SK-N-SH (cell line): ENCODE measurements at regions not wholly inside any gene's neighbourhood (a gene's known extent, or its start where the extent isn't known, plus 50 kb on each side); places are given as distances from the start of the nearest gene placed in this dataset.

Experiments
- CTCF ChIA-PET: fragments of 300-600, 350-600 bp; formaldehyde crosslinking; extraction: SDS; loops from one replicate; lab custom pipeline; 2021; lab: Yijun Ruan, JAX
- POLR2A ChIA-PET: fragments of 350-600 bp; sonication (Branson Sonifier 250); formaldehyde crosslinking; extraction: SDS; loops from one replicate; lab custom pipeline; 2020; ENCODE audit warnings: antibody characterized with exemption, inconsistent platforms; lab: Yijun Ruan, JAX
- DNase-seq: peaks from one replicate; pipeline ENCODE4 v3.0.0; 2012
- H2AFZ ChIP-seq: fragments of 200-600 bp; sonication (generic); 2 replicates; pipeline ENCODE4 v1.8.1; 2016; ENCODE audit warnings: antibody characterized with exemption, mild to moderate bottlenecking, low read depth
- H3F3A ChIP-seq: fragments of 200-600 bp; sonication (generic); replicated peaks from 2 replicates; pipeline ENCODE3; 2016; ENCODE audit warnings: antibody characterized with exemption, mild to moderate bottlenecking; ENCODE audit not compliant: insufficient read depth
- H3K27ac ChIP-seq, 2 experiments: fragments of 200-500 bp in 1 of 2; fragments of 200-600 bp in 1 of 2; sonication (Bioruptor generic) in 1 of 2; sonication (generic), shearing (Covaris generic) in 1 of 2; 2 replicates each; pipeline versions ENCODE4 v1.5.1 to v1.6.1; 2014 to 2016; ENCODE audit warnings: low read depth in 2 of 2, inconsistent platforms in 1 of 2, low read length in 1 of 2, mild to moderate bottlenecking in 1 of 2, mixed read lengths in 1 of 2
- H3K27me3 ChIP-seq: fragments of 200-600 bp; sonication (generic), shearing (Covaris generic); 2 replicates; pipeline ENCODE4 v1.6.1; 2016; ENCODE audit warnings: mixed run types; ENCODE audit not compliant: insufficient read depth
- H3K36me3 ChIP-seq, 2 experiments: fragments of 200-500 bp in 1 of 2; fragments of 200-600 bp in 1 of 2; sonication (Bioruptor generic) in 1 of 2; sonication (generic) in 1 of 2; replicated peaks in 1 of 2; 2 replicates each; pipeline versions ENCODE3 to v1.5.1; 2014 to 2016; ENCODE audit warnings: low read length in 1 of 2, mild to moderate bottlenecking in 1 of 2; ENCODE audit not compliant: insufficient read depth in 2 of 2, control insufficient read depth in 1 of 2
- H3K4me1 ChIP-seq, 2 experiments: fragments of 200-500 bp in 1 of 2; fragments of 200-600 bp in 1 of 2; sonication (Bioruptor generic) in 1 of 2; sonication (generic), shearing (Covaris generic) in 1 of 2; 2 replicates each; pipeline versions ENCODE4 v1.5.1 to v1.6.1; 2014 to 2016; ENCODE audit warnings: low read depth in 1 of 2, low read length in 1 of 2, mixed run types in 1 of 2; ENCODE audit not compliant: insufficient read depth in 2 of 2, control insufficient read depth in 1 of 2
- H3K4me2 ChIP-seq: fragments of 200-600 bp; sonication (generic), shearing (Covaris generic); 2 replicates; pipeline ENCODE4 v1.6.1; 2017; ENCODE audit warnings: mixed run types
- H3K4me3 ChIP-seq, 2 experiments: fragments of 200-500 bp in 1 of 2; fragments of 200-600 bp in 1 of 2; sonication (Bioruptor generic) in 1 of 2; sonication (generic), shearing (Covaris generic) in 1 of 2; 2 replicates each; pipeline versions ENCODE4 v1.5.1 to v1.8.1; 2014 to 2016; ENCODE audit warnings: low read depth in 2 of 2, inconsistent platforms in 1 of 2, low read length in 1 of 2, mild to moderate bottlenecking in 1 of 2, mixed read lengths in 1 of 2, moderate library complexity in 1 of 2
- H3K79me2 ChIP-seq: fragments of 200-600 bp; sonication (generic); 2 replicates; pipeline ENCODE4 v1.8.1; 2017; ENCODE audit warnings: mild to moderate bottlenecking; ENCODE audit not compliant: insufficient read depth
- H3K9ac ChIP-seq: fragments of 200-600 bp; sonication (generic); 2 replicates; pipeline ENCODE4 v1.6.1; 2017; ENCODE audit warnings: mixed run types
- H3K9me2 ChIP-seq: fragments of 200-600 bp; sonication (generic); 2 replicates; pipeline ENCODE4 v1.6.1; 2017; ENCODE audit warnings: mixed run types
- H3K9me3 ChIP-seq: fragments of 200-600 bp; sonication (generic); 2 replicates; pipeline ENCODE4 v1.6.1; 2017; ENCODE audit warnings: mixed run types, mild to moderate bottlenecking, moderate library complexity
- H4K20me1 ChIP-seq: fragments of 200-600 bp; sonication (generic); 2 replicates; pipeline ENCODE4 v1.6.1; 2017; ENCODE audit warnings: mild to moderate bottlenecking, mixed run types; ENCODE audit not compliant: insufficient read depth
- ELF1 ChIP-seq: IDR thresholded peaks from 2 replicates; pipeline ENCODE4 v1.4.0; 2012
- EP300 ChIP-seq, 2 experiments: IDR thresholded peaks; 2 replicates each; pipeline versions ENCODE4 v1.4.0 to v1.6.1; 2012; ENCODE audit warnings: borderline replicate concordance in 1 of 2, low read depth in 1 of 2, low read length in 1 of 2
- EZH2phosphoT487 ChIP-seq: fragments of 200-600 bp; sonication (generic); IDR thresholded peaks from 2 replicates; pipeline ENCODE4 v1.6.1; 2017; ENCODE audit warnings: low read depth, mixed run types, mild to moderate bottlenecking, antibody characterized with exemption, moderate library complexity, borderline replicate concordance
- FOSL2 ChIP-seq: IDR thresholded peaks from 2 replicates; pipeline ENCODE4 v1.4.0; 2012; ENCODE audit warnings: low read depth, mild to moderate bottlenecking, moderate library complexity, borderline replicate concordance
- FOXJ3 ChIP-seq: sonication (generic); formaldehyde crosslinking; IDR thresholded peaks from 2 replicates; pipeline ENCODE4 v1.5.1; 2020; ENCODE audit warnings: mild to moderate bottlenecking, missing genetic modification reagents
- FOXM1 ChIP-seq: IDR thresholded peaks from 2 replicates; pipeline ENCODE4 v1.4.0; 2012; ENCODE audit warnings: low read depth, mild to moderate bottlenecking
- GATA2 ChIP-seq: sonication (generic); formaldehyde crosslinking; IDR thresholded peaks from 2 replicates; pipeline ENCODE4 v1.5.0; 2020; ENCODE audit warnings: mild to moderate bottlenecking, missing genetic modification reagents
- IRF3 ChIP-seq: fragments of 150-350 bp; IDR thresholded peaks from 2 replicates; pipeline ENCODE4 v1.6.1; 2016; ENCODE audit warnings: mild to moderate bottlenecking, low read depth, low read length
- MAX ChIP-seq: IDR thresholded peaks from 2 replicates; pipeline ENCODE4 v1.4.0; 2012; ENCODE audit warnings: low read depth
- MEF2A ChIP-seq: IDR thresholded peaks from 2 replicates; pipeline ENCODE4 v1.4.0; 2012; ENCODE audit warnings: low read depth, borderline replicate concordance
- NRF1 ChIP-seq: IDR thresholded peaks from 2 replicates; pipeline ENCODE4 v1.6.1; 2012; ENCODE audit warnings: low read depth, mild to moderate bottlenecking, low read length
- PBX3 ChIP-seq: IDR thresholded peaks from 2 replicates; pipeline ENCODE4; 2012
- RAD21 ChIP-seq: IDR thresholded peaks from 2 replicates; pipeline ENCODE4 v1.6.1; 2012; ENCODE audit warnings: mild to moderate bottlenecking, low read length
- RFX5 ChIP-seq: IDR thresholded peaks from 2 replicates; pipeline ENCODE4 v1.6.1; 2012; ENCODE audit warnings: mild to moderate bottlenecking, improper control_type of control experiment, low read length
- RXRA ChIP-seq: IDR thresholded peaks from 2 replicates; pipeline ENCODE4 v1.4.0; 2012; ENCODE audit warnings: low read depth, mild to moderate bottlenecking, borderline replicate concordance
- TAF1 ChIP-seq: IDR thresholded peaks from 2 replicates; pipeline ENCODE4 v1.6.1; 2012; ENCODE audit warnings: low read depth, mild to moderate bottlenecking, low read length, moderate library complexity, borderline replicate concordance
- TCF12 ChIP-seq: IDR thresholded peaks from 2 replicates; pipeline ENCODE4 v1.4.0; 2012
- TEAD4 ChIP-seq: IDR thresholded peaks from 2 replicates; pipeline ENCODE4 v1.4.0; 2012; ENCODE audit warnings: mild to moderate bottlenecking, borderline replicate concordance; ENCODE audit not compliant: insufficient read depth
- YY1 ChIP-seq: IDR thresholded peaks from 2 replicates; pipeline ENCODE4 v1.4.0; 2012; ENCODE audit warnings: low read depth, mild to moderate bottlenecking
- WGBS: methylation state at CpG from one replicate; pipeline ENCODE4 v1.1.6; 2017; ENCODE audit warnings: low lambda C conversion rate; 5-methylcytosine and 5-hydroxymethylcytosine counted together

GRCh38 chr20:12413116-12413515, 495.4 kb downstream of the BTBD3 start:
- H3K36me3 ChIP-seq, result no peaks in the 10 kb centered on the region
- 0 out of 2 replicates have a peak, but pooled peaks cover 3% of the 10 kb centered on the region for H3K9me3 ChIP-seq
- no peak overlapping the region for H3K9ac ChIP-seq
- no peaks in the 10 kb centered on the region for H3K9me2 ChIP-seq
- H3K4me1 ChIP-seq, result peaks cover 0 to 11% of the 10 kb centered on the region in 2 experiments; a peak in 2 of 4 replicates
- H3K27me3 ChIP-seq, result no peaks in the 10 kb centered on the region
- no peaks in the 10 kb centered on the region for H4K20me1 ChIP-seq
- H3K27ac ChIP-seq, result no peak overlapping the region
- DNase-seq, result no peak
- 14% methylated on average over 1 of the region's 1 CpG for WGBS
- TF ChIP-seq NRF1 (no peak), FOXM1 (no peak), ELF1 (no peak), EP300 (IDR thresholded peaks at IDR 0.05; ENCODE audit: borderline replicate concordance in 1 of 2, low read depth in 1 of 2, low read length in 1 of 2) (no peak), MAX (no peak), FOXJ3 (CRISPR knock-in tag) (no peak), RAD21 (no peak), YY1 (no peak), TCF12 (no peak), RXRA (no peak), EZH2phosphoT487 (no peak), GATA2 (CRISPR knock-in tag) (no peak), PBX3 (no peak), TAF1 (no peak), FOSL2 (no peak), RFX5 (no peak), TEAD4 (no peak), MEF2A (no peak), IRF3 (no peak)
- no peak overlapping the region for H3K4me2 ChIP-seq
- no peak overlapping the region for H3K4me3 ChIP-seq
- ChIA-PET POLR2A (no interaction called here), CTCF (interaction anchor here (1.0 kb wide), 1 partner anchor 11 kb away, joined by 3 read pairs; no protein-coding TSS in a partner anchor)
- no peaks in the 10 kb centered on the region for H3K79me2 ChIP-seq
- H2AFZ ChIP-seq, result no peak overlapping the region
- no peaks in the 10 kb centered on the region for H3F3A ChIP-seq
